GM06990 (cell line): ENCODE measurements at regions not wholly inside any gene's neighbourhood (a gene's known extent, or its start where the extent isn't known, plus 50 kb on each side); places are given as distances from the start of the nearest gene placed in this dataset.

Source experiments
- DNase-seq: peaks from one replicate; pipeline ENCODE4 v3.0.0-alpha.2; 2011; ENCODE audit not compliant: insufficient read length; ENCODE audit errors: extremely low read depth
- H3K27me3 ChIP-seq: replicated peaks from 2 replicates; pipeline ENCODE4 v1.6.0; 2011; ENCODE audit warnings: low read length; ENCODE audit not compliant: control insufficient read depth, insufficient read depth
- H3K36me3 ChIP-seq: 2 replicates; pipeline ENCODE4 v1.5.1; 2011; ENCODE audit warnings: low read length; ENCODE audit not compliant: control insufficient read depth, insufficient read depth
- H3K4me3 ChIP-seq: replicated peaks from 2 replicates; pipeline ENCODE4 v1.5.1; 2011; ENCODE audit warnings: low read depth, mild to moderate bottlenecking, control low read depth, low read length
- CTCF ChIP-seq: IDR thresholded peaks from 2 replicates; pipeline ENCODE4 v1.5.1; 2011; ENCODE audit warnings: low read length, control low read depth, mild to moderate bottlenecking, inconsistent platforms; ENCODE audit not compliant: insufficient read depth, poor library complexity, severe bottlenecking

DNA sequence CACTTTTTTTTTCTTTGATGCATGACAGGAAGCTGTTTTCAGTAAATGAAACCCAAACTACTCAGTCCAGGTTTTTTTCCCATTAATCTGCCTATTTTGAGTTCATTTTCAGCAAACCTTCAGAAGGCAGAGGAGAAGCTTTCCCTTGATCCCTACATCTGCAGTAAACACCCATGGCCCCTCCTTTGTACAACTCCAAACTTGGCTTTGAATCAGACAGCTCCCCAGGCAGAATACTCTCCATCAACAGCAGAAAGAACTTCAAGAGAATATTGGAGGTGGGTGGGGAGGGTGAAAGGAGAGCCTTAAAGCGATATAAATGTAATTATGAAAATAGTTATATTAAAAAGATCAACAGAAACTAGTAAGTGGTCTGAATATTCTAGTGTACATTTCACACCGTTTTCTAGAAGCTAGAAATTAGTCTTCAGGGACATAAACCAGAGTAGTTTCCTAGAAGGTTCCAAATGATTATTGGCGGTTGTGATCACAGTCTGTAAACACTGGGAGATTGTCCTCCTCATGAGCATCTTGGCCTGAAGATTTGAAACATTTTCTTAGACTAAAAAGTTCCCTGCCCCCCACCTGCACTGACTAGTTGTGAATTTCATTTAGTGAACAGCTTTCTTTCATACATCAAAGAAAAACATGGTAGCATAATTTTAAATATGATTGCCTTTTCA, 75.1 kb upstream of the STK39 start:
- no peak for TF ChIP-seq CTCF

GRCh38 chr2:168323529-168324021, 76.2 kb upstream of the STK39 start:
- Histone ChIP-seq H3K27me3 (no peaks in the 10 kb centered on the region; the same call in 1 of the 2 replicates), H3K4me3 (no peak overlapping the region), H3K36me3 (no peaks in the 10 kb centered on the region)
- no peak for TF ChIP-seq CTCF
- no peak for DNase-seq

More for the DNA sequence above, 75.1 kb upstream of the STK39 start:
- DNase-seq: no peak
- H3K36me3 ChIP-seq: no peaks in the 10 kb centered on the region
- H3K4me3 ChIP-seq: no peak overlapping the region
- H3K27me3 ChIP-seq: no peaks in the 10 kb centered on the region; the same call in 1 of the 2 replicates

DNA sequence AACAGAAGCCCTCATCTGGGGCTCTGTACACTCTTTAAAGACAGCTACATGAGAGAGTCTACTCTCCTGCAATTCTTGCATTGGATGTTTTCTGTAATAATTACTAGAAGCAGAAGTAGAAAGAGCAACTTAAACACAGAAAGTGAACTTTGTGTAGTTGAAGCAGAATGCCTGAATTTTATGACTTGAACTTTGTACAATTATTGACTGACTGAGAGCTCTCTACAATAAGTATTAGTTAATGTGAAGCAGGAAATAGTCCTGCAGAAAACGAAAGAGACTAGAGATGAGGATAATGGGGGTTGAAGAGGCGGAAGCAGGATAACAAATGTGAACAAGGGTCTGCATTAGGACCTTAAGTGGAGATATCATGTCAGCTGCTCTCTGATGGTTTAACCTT, 79.2 kb upstream of the STK39 start:
- no peak overlapping the region for H3K4me3 ChIP-seq
- no peak for TF ChIP-seq CTCF
- no peaks in the 10 kb centered on the region; the same call in 1 of the 2 replicates for H3K27me3 ChIP-seq
- H3K36me3 ChIP-seq: no peaks in the 10 kb centered on the region
- DNase-seq: no peak

DNA sequence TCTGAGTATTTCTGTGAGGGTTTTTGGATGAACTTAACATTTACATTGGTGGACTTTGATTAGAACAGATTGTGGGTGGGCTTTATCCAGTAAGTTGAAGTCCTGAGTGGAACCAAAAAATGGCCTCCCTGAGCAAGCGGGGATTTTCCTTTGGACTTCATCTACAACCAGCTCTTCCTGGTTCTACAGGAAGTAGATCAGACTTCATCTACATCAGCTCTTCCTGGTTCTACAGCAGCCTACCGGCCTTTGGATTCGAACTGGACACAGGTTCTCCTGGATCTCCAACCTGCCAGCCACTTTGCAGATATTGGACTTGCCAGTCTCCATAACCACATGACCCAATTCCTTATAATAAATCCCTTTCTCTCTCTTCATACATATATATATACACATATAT, 79.9 kb upstream of the STK39 start:
- Histone ChIP-seq H3K4me3 (no peak overlapping the region), H3K36me3 (no peaks in the 10 kb centered on the region), H3K27me3 (no peaks in the 10 kb centered on the region; the same call in 1 of the 2 replicates)
- no peak for DNase-seq
- no peak for TF ChIP-seq CTCF

DNA sequence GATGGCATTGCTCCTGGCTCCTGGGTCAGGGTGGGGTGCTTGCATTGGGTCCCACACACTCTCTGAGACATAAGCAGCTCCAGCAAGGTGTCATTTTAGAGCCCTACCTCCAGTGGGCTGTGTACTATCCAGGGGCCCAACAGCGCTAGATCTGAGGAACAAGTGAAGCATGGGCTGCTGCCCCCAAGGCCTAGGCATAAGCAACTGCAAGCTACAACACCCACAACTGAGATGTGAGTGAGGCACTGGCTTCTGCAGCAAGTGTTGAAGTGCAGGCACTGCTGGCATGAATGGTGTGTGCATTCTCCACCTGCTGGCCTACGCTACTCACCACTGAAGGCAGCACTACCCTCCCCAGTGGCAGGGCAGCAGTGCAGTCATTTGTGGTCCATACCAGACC, 81.0 kb upstream of the STK39 start:
- Histone ChIP-seq H3K4me3 (no peak overlapping the region), H3K27me3 (no peaks in the 10 kb centered on the region; the same call in 1 of the 2 replicates), H3K36me3 (no peaks in the 10 kb centered on the region)
- TF ChIP-seq CTCF: no peak
- no peak for DNase-seq
